ENCODE measurements at regions not wholly inside any gene's neighbourhood (a gene's known extent, or its start where the extent isn't known, plus 50 kb on each side); places are given as distances from the start of the nearest gene placed in this dataset.

DNA sequence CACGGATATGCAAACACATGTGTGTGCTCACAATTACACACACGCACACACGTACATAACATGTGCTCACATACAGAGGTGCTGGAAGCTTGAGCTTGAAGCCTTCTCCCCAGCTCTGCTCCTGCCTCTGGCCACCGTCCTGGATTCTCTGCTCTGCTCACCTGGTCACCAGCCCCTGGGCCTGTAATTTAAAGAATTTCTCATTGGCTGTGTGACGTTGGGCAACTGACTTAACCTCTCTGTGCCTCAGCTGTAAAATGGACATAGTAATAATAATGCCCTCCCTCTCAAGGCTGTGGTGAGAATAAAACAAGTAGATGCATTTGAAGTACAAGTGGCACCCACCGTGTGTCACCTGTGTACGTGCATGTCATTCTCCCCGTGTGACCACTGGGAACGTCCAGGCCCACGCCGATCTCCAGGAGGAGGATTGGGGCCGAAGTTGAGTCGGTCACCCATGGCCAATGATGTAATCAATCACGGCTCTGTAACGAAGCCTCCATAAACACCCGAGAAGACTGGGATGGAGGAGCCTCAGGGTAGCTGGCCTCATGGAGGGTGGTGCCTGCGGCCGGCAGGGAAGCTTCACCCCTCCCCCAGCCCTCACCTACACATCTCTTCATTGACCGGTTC lies 160.9 kb upstream of the AFDN start:
- TF ChIP-seq, protein P1, sequence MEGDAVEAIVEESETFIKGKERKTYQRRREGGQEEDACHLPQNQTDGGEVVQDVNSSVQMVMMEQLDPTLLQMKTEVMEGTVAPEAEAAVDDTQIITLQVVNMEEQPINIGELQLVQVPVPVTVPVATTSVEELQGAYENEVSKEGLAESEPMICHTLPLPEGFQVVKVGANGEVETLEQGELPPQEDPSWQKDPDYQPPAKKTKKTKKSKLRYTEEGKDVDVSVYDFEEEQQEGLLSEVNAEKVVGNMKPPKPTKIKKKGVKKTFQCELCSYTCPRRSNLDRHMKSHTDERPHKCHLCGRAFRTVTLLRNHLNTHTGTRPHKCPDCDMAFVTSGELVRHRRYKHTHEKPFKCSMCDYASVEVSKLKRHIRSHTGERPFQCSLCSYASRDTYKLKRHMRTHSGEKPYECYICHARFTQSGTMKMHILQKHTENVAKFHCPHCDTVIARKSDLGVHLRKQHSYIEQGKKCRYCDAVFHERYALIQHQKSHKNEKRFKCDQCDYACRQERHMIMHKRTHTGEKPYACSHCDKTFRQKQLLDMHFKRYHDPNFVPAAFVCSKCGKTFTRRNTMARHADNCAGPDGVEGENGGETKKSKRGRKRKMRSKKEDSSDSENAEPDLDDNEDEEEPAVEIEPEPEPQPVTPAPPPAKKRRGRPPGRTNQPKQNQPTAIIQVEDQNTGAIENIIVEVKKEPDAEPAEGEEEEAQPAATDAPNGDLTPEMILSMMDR (IDR thresholded peaks at IDR 0.05; ENCODE audit: insufficient read depth, missing control alignments) = no peak
- FAIRE-seq = no peak
- no peak for DNase-seq (ENCODE audit: insufficient read length, low spot score)

DNA sequence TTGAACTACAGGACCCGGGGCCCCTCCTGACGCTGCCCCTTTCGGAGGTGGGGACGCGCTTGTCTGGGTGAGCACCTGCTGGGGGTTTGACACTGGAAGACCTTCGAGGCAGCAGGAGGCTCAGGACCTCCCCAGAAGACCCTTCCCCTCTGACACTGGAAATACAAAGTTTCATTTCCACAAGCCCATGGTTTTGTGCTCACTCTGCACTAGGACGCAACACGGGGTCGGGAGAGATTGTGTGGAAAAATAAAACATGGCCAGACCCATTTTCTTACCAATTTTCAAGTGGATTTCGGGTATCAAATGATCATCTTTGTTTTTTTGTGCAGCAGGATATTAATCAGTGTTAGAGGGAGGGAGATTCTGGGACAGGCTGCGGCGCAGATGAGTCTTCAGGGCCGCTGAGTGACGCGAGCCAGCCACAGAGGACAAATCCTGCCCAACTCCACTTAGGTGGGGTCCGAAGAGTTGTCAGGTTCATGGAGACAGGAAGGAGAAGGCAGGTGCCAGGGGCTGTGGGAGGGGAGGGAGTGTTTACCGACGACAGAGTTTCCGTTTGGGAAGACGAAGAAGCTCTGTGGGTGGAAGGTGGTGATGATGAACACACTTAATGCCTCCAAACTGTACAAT lies 160.0 kb upstream of the AFDN start:
- TF ChIP-seq, protein P1 (IDR thresholded peaks at IDR 0.05; ENCODE audit: insufficient read depth, missing control alignments) = no peak
- DNase-seq (ENCODE audit: insufficient read length, low spot score) (no peak), FAIRE-seq (no peak)

DNA sequence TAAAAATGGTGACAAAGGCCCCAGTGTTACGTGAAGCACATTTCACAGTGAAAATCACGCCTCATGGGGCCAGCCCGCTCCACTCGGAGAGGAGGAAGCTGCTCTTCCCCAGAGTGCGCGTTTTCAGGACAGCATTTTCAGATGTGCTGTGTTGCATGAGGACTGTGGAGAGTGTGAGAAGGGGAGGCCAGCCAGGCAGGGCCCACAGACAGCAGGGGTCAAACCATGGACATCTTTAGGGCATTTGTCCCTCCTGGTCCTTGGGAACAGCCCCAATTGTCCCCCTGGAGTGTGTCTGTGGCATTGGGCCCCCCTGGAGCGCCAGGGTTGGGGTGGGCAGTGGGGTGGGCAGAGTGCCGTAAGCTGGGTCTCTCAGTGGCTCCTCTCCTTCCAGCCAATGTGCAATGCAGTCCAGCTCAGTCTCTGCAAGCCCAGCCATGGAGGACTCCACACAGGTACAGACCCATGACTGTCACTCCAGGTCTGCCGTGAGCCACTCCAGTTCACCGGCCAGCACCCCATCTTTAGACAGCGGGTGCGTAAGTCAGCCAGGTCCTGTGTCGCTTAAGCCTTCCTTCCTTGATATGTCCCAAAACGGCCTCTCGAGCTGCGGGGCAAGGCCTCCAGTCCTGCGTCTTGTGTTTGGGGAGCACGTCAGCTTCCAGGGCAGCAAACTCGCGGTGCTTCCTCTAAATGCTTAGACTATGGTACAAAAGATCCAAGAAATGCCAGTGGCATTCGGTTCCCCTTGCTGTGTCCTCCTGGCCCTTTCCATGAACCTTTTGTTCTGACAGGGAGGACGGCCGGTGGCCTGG lies 159.3 kb upstream of the AFDN start:
- no peak for DNase-seq (ENCODE audit: insufficient read length, low spot score)
- TF ChIP-seq, protein P1 (IDR thresholded peaks at IDR 0.05; ENCODE audit: insufficient read depth, missing control alignments) = no peak
- FAIRE-seq = no peak

DNA sequence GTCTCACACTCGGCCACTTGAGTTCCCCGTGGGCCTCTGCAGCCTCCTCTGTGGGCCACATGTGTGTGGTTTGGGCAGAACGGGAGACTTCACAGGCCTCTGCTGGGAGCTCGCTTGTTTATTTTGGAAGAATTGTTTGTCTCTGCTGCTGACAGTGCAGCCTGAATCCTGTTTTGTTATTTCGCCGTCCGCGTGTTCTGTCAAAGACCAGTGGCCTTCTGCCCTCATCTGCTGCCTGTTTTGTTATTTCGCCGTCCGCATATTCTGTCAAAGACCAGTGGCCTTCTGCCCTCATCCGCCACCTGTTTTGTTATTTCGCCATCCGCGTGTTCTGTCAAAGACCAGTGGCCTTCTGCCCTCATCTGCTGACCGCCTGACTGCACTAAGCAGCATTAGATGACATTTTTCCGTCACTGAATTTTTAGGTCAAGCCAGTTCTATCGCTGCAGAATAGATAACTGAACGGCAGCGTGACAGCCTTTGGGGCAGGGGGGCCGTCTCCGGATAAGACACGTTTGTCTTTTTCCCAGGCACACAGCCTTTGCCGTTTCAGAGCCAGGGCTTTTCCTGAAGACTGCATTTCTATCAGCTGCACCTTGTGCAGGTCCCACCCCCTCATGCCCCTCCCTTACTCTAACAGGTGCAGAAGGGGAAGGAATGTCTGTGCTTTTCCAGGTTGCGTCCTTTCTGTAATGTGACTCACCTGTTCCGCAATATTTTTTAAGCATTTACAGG lies 158.5 kb upstream of the AFDN start:
- no peak for FAIRE-seq
- TF ChIP-seq, protein P1 (IDR thresholded peaks at IDR 0.05; ENCODE audit: insufficient read depth, missing control alignments) = no peak

DNA sequence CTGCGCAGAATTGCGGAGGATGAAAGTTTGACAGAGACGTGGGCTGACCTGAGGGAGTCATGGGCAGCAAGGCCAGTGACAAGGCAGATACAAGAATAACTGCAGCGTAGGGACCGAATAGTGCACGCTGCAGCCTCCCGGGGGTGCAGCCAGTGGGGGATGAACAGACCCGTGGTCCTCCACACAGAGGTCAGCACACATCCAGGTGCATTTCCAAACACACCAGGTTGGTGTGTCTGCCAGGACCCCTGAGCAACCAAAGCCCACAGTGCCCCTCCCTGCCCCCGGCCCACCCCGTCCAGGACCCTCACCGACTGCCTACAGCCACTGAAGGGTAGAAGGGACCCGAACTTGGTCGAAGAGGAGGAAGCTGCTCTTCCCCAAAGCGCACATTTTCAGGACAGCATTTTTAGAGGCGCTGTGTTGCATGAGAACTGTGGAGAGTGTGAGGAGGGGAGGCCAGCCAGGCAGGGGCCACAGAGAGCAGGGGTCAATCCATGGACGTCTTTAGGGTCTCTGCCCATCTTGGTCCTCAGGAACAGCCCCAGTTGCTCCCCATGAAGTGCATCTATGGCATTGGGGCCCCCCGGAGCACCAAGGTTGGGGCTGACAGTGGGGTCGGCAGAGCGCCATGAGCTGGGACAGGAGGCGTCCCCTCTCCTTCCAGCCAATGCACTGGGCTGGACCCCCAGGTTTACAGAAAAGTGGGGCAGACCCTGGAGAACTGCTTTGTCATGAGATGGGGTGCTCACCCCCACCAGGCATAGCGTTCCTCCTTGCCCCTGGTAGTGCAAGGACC lies 157.8 kb upstream of the AFDN start:
- TF ChIP-seq, protein P1 (IDR thresholded peaks at IDR 0.05; ENCODE audit: insufficient read depth, missing control alignments) = no peak
- FAIRE-seq (no peak), DNase-seq (ENCODE audit: insufficient read length, low spot score) (no peak)

More for the DNA sequence above, 158.5 kb upstream of the AFDN start:
- DNase-seq (ENCODE audit: insufficient read length, low spot score) = no peak

DNA sequence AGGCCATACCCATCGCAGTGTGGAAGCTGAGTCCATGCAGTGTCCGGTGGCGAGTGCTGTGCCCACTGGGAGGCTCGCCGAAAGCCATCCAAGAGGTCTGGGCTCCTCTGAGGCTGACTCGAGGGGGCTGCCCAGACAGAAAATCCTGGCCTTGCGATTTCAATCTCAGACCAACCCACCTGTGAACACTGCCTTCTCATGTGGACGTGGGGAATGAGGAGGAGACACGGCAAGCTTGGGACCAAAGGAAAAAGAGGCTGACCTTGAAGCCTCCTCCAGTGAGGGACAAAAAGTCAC lies 157.2 kb upstream of the AFDN start:
- FAIRE-seq = no peak
- TF ChIP-seq, protein P1 (IDR thresholded peaks at IDR 0.05; ENCODE audit: insufficient read depth, missing control alignments) = no peak
- DNase-seq (ENCODE audit: insufficient read length, low spot score) = no peak

Data from D721Med (cell line).